ENCODE measurements at regions not wholly inside any gene's neighbourhood (a gene's known extent, or its start where the extent isn't known, plus 50 kb on each side); places are given as distances from the start of the nearest gene placed in this dataset.

DNA sequence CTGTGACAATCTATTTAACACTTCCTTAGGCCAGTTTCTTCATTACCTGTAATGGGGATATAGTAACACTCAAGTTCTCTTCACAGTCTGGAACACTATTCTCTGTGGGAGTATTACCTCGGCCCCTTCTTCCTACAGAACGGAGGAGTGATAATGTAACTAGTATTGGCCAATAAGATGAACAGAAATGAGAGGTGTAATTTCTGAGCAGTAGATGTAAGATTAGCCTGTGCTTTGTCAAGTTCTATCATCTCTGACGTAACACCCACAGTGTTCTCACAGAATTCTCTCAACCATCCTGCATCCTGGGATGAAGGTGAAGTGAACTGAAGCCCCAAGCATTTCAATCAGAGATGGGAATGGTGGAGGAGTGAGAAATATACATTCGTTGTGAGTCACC lies 65.2 kb upstream of the TOP3B start:
- FAIRE-seq (no peak), DNase-seq (ENCODE audit: low read depth, low spot score) (no peak)
- Histone ChIP-seq H3K4me2 (ENCODE audit: insufficient read depth, low read length) (no peak overlapping the region), H3K9me3 (replicated peaks; ENCODE audit: control insufficient read depth, insufficient read depth, low read length) (no peaks in the 10 kb centered on the region), H3K9ac (replicated peaks; ENCODE audit: extremely low read depth, insufficient read depth, low read length) (no peak overlapping the region), H3K27me3 (ENCODE audit: control insufficient read depth in 2 of 2, insufficient read depth in 2 of 2, low read length in 2 of 2) (peaks cover 21 to 23% of the 10 kb centered on the region in 2 experiments), H4K20me1 (replicated peaks; ENCODE audit: control insufficient read depth, extremely low read depth, insufficient read depth, low read length) (no peaks in the 10 kb centered on the region), H3K79me2 (ENCODE audit: control insufficient read depth, insufficient read depth, low read length) (no peaks in the 10 kb centered on the region), H3K36me3 (ENCODE audit: control insufficient read depth in 2 of 2, extremely low read depth in 1 of 2, insufficient read depth in 2 of 2, low read length in 2 of 2) (no peaks in the 10 kb centered on the region), H3K27ac (ENCODE audit: insufficient read depth, low read depth, low read length) (no peak overlapping the region), H3K9me1 (replicated peaks; ENCODE audit: control insufficient read depth, extremely low read depth, insufficient read depth, low read length) (no peaks in the 10 kb centered on the region), H2AFZ (ENCODE audit: low read depth, low read length) (no peak overlapping the region), H3K4me3 (replicated peaks in 1 of 3; ENCODE audit: insufficient read depth in 1 of 3, low read depth in 1 of 3, low read length in 3 of 3) (no peak overlapping the region), H3K4me1 (ENCODE audit: control insufficient read depth, extremely low read depth, insufficient read depth, low read length) (no peaks in the 10 kb centered on the region)
- dilution Hi-C loops (cut with MboI; ENCODE audit: extremely low pct_ligation_motif_present, low sequenced_read_pairs) = no loop called here
- ChIA-PET POLR2A (no interaction called here), CTCF (interaction anchor here (1.9 kb wide), 1 partner anchor 13 kb away, joined by 14 read pairs; no protein-coding TSS in a partner anchor)
- no TSS peak for BruUV-seq (replicated peaks)
- TF ChIP-seq EZH2 (IDR thresholded peaks at IDR 0.05; ENCODE audit: borderline replicate concordance, low read depth, low read length, severe bottlenecking) (no peak), POLR2A (IDR thresholded peaks at IDR 0.05; ENCODE audit: low read depth, low read length) (no peak), MYC (IDR thresholded peaks at IDR 0.05; ENCODE audit: low read depth, low read length) (no peak), JUN (IDR thresholded peaks at IDR 0.05; ENCODE audit: borderline replicate concordance, insufficient read depth, insufficient read length, low read depth) (no peak), CTCF (IDR thresholded peaks at IDR 0.05; ENCODE audit: extremely low read depth in 1 of 2, insufficient read depth in 1 of 2, low read depth in 1 of 2, low read length in 2 of 2) (no peak), POLR2AphosphoS5 (IDR thresholded peaks at IDR 0.05; ENCODE audit: insufficient read depth, low read depth, low read length) (no peak)
- TF ChIP-seq, protein P1, sequence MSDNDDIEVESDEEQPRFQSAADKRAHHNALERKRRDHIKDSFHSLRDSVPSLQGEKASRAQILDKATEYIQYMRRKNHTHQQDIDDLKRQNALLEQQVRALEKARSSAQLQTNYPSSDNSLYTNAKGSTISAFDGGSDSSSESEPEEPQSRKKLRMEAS (IDR thresholded peaks at IDR 0.05; ENCODE audit: insufficient read depth, insufficient read length) = no peak
- intact Hi-C loops (cut with micrococcal nuclease) = no loop called here

All from endothelial cell of umbilical vein (primary cell).